ENCODE measurements at regions not wholly inside any gene's neighbourhood (a gene's known extent, or its start where the extent isn't known, plus 50 kb on each side); places are given as distances from the start of the nearest gene placed in this dataset.
A peak's percentile ranks its signal among the peaks of the same experiment; 100 is the strongest.

DNA sequence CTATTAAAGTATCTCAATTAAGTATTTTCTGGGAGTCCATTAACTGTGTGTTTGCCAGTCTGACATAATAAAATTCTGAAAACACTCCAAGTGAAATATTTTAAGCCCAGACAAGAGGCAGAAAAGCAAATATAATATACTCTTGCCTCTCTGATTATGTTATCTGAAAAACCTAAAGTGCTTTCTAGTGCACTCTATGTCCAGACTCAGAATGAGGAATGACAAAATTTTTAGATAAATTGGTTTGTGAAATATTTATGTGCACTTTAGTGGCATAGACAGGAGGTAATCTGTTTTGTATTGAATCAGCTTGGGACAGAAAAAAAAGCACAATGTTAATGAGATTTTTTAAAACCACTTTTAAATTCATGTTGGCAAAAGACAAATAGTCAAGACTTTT is 508.2 kb upstream of the SUCLG2 start:
- no peak for DNase-seq (ENCODE audit: low read depth)

DNA sequence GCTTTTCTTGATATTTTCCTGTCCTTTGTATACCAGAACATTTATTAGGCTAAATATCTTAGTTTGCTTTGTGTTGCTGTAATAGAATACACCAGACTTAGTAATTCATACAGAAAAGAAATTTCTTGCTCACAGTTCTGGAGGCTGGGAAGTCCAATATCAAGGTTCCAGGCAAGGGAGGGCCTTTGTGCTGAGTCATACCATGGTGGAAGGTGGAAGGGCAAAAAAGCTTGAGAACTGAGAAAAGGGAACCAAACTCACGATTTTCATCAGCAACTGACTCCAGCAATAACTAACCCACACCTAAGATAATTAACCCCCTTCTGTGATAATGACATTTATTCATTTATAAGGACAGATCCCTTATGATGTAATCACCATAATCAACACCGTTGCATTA is 496.9 kb upstream of the SUCLG2 start:
- no peak for DNase-seq (ENCODE audit: low read depth)

DNA sequence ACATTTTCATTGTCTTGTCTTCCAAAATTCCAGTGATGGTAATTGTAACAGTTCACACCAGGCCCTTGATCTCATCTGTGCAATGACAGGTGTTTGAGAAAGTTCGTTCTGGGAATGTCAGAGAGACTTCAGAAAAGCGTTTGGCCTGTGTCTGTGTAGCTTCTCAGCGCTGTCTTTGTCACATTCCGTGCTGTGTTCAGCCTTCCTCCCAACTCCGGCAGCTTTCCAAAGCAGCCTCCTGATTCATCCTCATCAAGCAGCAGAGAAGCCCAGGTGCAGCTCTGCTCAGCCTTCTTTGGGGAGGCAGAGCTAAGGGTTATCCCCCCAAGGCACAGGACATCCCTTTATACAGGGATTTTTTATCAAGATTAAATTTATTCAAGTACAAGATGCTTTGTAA is 494.0 kb upstream of the SUCLG2 start:
- no peak for DNase-seq (ENCODE audit: low read depth)

DNA sequence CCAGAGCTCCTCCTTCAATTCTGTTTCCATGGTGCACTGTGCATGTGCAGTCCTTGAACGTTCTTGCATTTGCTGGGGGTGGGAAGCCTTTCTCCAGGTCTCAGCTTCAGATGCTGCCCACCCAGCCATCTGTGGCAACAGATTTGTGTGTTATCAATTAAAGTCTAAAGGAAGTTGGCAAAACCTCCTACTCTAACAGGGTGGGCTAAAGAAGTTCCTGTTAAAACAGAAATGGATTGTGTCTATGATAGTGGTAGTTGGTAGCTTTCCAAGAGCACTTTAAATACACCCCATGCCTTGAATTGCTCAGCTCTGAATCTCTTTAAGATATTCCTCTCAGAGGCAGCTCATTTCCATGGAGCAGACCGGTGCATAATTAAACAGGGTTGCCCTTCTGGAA is 488.0 kb upstream of the SUCLG2 start:
- no peak for DNase-seq (ENCODE audit: low read depth)

DNA sequence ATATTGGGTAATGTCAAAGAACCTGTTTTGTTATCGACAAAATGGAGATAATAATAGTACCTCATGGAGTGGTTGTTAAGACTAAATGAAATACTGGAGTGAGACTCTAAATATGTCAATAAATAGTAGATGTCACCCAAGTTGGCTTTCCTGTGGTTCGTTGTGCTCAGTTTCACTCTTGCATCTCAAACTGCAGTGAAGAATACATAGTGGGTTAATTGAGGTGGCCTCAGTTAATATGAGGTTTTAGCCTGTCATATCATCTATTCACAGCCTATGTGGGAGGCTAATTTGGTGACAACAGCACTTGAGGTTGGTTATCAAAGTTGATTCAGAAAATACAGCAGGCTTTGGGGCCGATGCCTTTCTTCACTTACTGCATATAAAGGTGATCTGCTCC is 485.5 kb upstream of the SUCLG2 start:
- no peak for DNase-seq (ENCODE audit: low read depth)

DNA sequence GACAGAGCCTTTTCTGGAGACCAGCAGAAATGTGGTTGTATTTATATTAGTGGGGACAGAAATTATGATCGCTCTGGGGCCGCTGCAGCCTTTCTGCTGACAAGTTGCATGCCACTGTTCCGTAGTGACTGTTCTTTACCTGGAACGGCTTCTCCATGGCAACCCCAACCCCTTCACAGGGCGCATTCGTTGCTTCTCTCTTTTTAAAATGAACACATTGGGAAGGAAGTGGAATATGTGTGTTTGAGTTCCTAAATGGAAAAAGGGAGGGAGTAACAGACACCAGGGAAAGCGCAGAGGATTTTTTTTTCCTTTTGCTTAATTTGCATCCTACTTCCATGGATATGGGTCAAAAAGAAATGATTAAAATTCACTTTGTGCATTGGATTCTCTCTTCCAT is 482.0 kb upstream of the SUCLG2 start:
- DNase-seq (ENCODE audit: low read depth): no peak

DNA sequence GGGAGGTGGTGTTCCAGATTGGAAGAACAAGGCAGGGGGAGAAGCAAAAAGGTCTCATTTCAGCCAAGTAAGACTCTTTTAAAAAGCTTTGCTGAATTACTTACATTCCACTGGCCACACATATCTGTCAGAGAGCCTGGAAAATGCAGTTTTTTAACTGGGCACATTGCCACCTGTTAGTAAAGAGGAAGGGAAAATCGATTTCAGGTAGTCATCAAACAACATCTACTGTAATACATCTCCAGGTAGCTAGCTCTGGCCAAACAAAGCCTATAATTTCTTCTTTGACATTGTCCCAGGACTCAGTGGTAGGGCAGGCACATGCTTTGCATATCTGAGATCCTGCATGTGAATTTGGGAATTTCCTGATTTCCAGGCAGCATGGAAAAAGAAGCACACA is 480.7 kb upstream of the SUCLG2 start:
- no peak for DNase-seq (ENCODE audit: low read depth)

DNA sequence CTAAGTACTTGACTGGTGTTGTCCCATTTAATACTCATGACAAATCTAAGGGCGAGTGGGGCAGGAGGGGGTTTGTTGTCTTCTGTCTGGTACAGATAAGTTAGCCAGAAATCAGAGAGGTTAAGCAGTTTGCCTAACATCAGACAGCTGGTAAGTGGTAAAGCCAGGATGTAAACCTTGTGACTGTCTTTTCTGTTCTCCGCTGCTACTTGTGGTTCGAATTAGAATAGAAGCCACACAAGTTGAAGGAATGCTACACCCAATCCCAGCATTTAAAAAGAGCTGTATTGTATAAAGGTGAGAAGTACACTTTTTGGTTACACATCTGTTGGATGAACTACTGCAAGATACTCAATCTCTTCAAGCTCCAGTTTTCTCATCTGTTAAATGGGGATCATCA is 474.7 kb upstream of the SUCLG2 start:
- no peak for DNase-seq (ENCODE audit: low read depth)

DNA sequence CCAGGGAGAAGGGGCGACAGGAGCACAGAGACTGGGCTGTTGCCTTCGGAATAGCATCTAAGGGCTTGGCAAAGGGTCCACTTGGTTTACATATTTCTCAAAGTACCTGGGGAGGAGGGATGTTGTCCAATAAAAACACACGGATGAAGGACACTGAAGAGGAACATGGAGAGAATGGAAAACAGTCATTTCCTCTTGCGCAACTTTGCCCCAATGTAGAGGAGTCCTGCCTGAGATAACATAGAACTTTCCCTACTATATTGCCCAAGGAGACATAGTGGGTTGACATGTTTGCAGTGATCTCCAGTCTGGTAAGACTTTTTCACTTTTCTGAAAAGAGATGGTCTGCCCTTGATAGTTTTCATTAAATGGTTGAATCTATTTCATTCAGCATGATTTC is 468.8 kb upstream of the SUCLG2 start:
- DNase-seq (ENCODE audit: low read depth): no peak

DNA sequence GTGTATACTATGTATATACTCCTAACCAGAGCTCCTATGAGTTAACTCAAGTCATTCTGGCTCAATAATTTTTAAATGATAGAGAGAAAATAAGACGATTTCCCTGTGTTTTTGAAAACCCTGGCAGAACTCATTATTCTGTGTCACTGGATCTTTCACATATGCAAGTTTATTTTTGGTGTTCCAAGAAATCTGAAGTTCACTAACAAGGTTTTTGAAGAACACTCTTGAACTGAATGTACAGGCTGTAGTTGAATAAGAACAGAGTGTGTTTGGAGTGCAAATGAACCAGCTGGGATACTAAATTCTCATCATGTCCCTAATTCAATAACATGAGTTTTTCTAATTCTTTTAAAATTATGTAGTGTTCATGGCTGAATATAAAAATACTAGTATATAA is 466.9 kb upstream of the SUCLG2 start:
- DNase-seq (ENCODE audit: low read depth): no peak

DNA sequence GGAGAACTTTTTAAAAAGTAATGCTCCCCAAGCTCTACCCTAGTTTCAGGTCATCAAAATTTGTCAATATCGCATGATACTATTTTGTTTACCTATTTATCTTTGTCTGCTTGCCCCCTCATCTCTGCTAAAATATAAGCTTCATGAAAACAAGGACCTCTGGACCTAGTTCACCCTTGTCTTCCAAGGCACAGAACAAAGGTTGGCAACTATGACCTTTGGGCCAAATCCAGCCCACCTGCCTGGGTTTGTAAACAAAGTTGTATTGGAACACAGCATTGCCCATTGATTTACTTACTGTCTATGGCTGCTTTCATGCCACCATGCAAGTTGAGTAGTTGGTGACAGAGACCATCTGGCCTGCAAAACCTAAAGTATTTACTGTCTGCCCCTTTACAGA is 462.2 kb upstream of the SUCLG2 start:
- no peak for DNase-seq (ENCODE audit: low read depth)

DNA sequence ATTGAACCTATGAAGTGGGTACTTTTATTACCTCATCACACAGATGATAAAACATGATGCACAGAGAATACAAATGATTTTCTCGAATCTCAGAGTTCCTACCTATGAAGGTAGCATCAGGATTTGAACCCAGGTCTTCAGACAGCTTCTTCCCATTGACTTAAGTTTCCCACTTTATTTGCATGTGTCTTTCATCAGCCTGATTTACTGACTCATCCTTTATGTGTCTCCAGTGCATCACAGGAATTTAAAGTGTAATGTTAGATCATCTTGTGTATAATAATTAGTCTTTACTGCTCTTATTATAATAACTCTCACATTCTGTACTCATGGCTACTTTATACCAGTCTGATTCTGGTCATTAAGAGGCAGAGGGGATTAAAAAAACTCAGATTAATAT is 449.4 kb upstream of the SUCLG2 start:
- no peak for DNase-seq (ENCODE audit: low read depth)

DNA sequence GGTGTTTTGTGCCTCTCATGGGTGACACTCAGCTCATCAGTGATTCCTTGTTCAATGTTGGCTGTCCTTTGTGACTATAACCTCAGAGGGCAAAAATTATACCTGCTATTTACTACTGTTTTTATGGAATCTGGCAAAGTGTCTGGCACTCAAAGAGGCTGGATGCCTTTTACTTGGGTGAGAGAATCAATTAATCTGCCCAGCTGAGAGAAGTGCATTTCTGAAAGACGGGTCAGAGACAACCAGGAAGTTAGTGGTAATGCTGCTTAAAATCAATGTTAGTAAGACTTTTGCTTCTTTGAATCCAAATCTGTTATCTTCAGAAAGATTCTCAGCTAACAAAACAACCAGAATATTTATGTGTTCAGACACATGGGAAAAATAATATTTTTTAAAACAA is 436.2 kb upstream of the SUCLG2 start:
- DNase-seq (ENCODE audit: low read depth): no peak

DNA sequence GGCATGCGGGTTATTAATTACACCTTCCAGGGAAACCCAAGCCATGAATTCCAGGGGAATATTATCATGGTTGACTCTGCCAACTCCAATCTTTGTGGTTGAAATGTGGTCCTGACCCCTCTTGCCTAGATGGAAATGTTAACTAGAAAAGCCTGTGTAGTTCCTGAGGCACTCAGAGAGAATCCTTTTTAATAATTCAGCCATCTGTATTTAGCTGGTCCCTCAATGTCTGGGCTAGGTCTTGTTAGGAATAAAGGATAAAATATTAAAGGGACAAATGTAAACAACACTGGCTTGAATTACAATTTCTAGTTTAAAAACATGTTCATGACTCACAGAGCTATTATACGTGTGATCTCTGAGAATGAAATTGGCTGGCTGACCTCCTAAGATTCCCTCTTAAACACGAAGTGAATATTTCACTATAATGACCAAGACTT is 435.2 kb upstream of the SUCLG2 start:
- no peak for DNase-seq (ENCODE audit: low read depth)

DNA sequence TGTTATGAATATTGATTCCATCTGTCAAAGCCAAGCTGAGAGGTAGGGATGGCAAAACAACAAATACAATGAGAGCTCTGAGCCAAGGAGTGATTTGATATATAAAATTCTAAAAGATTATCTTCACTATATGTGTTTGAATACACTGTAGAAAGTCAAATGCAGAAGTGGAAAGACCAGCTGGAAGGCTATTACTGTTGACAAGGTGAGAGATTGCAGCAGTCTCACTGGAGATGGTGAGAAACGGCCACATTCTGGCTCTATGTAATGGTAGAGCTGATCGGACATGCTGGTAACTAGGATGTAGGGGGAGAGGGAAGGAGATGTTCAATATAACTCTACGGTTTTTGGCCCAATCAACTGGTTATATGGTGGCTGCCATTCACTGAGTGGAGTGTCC is 434.2 kb upstream of the SUCLG2 start:
- no peak for DNase-seq (ENCODE audit: low read depth)

DNA sequence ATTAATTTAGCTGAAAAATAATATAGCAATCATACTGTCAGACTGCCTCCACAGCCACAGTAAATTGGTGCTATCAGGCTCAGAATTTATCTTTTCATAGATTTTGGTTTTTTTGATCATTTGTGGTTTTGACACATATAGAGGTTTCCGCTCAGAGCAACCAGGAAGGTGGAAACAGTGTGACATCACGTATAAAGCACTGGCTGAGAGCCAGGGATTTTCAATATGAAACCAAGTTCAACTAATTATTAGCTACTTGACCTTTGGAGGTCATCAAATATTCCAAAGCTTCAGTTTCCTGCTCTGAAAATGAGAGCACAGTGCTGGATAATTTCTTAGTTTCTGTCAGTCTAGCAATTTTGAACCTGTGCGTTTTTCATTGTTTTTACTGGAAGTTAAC is 433.8 kb upstream of the SUCLG2 start:
- peak; percentile 5 for DNase-seq (ENCODE audit: low read depth)

DNA sequence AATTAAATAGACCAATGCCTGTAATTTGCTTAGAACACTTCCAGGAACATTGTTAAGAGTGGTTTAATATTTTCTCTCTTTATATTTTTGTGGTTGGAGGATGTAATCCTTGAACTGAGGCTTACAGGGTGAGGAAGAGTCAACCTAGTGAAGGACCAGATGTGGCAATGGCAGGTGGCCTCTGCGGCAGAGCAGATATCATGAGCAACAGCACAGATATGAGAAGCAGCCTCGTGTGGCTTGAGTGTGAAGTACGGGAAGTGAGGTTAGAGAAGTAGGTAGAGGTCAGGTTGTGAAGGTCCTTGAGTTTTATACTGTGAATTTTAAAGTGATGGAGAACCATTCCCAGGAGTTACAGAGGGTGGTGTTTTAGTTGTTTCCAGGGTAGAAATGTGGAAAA is 417.6 kb upstream of the SUCLG2 start:
- DNase-seq (ENCODE audit: low read depth): no peak

DNA sequence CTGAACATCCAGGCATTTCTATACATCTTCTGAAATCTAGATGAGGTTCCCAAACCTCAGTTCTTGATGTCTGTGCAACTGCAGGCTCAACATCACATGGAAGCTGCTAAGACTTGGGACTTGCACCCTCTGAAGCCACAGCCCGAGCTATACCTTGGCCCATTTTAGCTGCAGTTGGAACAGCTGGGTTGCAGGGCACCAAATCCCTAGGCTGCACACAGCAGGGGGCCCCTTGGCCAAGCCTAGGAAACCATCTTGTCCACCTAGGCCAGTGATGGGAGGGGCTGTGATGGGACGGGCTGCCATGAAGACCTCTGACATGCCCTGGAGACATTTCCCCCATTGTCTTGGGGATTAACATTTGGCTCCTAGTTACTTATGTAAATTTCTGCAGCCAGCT is 415.8 kb upstream of the SUCLG2 start:
- DNase-seq (ENCODE audit: low read depth): no peak

DNA sequence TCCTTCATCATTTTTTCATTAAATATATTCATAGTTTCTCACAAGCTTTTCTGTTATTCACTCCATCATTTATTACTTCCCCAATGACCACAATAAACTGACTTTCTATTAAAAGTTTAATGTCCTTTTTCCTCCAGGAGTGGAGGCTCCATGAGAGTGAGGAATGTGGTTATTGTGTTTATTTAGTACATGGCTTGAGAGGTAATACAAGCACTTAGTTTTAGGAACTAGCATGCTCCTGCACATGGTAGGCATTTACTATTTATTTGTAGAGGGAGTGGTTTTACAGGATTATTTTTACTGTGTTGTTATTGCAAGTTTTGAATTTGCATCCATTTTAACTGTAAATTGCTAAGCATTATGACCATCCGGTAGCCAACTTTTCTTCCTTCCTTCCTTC is 412.9 kb upstream of the SUCLG2 start:
- DNase-seq (ENCODE audit: low read depth): no peak

DNA sequence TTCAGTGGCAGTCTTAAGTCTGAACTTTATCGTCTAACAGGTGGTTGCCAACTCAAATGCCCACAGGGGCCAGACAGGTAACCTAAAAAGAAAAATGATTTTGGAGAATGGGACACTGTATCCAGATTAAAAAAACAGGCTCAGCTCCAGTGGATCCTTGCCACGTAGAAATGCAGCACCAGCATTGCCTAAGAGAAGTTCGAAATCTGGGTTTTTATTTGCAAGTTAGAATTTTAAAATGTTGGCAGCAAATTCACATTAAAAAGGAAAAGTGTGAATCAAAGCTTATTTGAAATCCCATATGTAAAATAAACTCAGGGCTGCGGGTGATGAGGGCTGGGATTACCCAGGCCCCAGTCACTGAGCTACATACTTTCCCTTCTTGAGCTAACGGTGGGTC is 408.5 kb upstream of the SUCLG2 start:
- no peak for DNase-seq (ENCODE audit: low read depth)

DNA sequence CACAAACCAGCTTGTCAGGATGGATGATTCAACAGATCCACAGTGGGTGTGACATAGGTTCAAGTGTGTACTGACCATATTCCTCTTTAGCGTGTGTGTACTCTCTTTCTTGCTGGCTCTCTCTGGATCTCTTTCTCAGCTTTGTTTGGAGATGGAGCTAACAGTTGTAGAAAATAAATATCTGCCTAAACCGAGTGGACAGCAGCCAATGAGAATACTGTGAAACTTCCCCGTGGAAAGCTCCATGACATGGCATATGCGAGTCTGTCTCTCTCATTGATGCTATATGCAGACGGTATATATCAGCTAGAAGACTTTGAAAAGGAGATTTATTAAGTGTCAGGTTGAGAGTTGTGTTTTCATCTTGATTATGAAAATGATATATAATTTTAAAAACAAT is 406.5 kb upstream of the SUCLG2 start:
- DNase-seq (ENCODE audit: low read depth): no peak

DNA sequence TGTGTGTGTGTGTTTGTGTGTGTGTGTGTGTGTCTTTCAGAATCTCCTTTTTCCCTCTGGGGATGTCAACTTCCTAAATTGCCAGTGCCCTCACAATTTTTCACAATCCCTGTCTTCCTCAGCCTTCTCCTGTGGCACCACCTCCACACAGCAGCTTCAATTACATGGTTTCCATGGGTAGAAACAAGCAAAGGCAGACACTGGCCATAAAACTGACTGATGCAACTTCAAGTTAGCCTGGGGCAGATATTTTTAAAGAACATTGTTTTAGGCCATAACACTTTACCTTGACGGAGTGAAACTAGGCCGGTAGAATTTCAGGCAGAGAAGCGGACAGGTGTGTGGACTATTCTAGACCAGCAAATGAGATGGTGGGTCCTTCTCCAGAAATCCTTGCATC is 405.8 kb upstream of the SUCLG2 start:
- no peak for DNase-seq (ENCODE audit: low read depth)

DNA sequence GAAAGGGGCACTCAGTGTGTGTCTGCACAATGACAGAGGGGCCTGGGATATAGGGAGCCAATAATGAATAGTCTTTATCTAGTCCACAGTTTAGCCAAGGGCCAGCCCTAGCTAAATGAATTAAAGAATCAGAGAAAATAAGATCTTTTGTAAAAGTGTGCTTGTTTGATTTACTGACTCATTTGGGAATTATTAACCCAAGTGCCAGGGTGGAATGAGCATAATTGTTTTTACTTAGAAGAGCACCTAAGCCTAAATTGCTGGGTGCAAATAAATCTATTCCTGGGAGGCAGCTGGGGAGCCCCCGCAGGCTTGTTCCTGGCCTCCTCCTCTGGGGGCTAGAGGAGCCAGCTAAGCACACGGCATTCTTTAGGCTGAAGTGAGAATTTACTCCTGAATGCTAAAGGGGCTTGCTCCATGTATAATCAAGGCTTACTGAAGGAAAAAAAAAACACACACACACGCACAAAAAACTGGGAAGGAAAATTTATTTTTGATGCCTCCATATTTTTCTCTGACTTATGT is 405.3 kb upstream of the SUCLG2 start:
- no peak for DNase-seq (ENCODE audit: low read depth)

DNA sequence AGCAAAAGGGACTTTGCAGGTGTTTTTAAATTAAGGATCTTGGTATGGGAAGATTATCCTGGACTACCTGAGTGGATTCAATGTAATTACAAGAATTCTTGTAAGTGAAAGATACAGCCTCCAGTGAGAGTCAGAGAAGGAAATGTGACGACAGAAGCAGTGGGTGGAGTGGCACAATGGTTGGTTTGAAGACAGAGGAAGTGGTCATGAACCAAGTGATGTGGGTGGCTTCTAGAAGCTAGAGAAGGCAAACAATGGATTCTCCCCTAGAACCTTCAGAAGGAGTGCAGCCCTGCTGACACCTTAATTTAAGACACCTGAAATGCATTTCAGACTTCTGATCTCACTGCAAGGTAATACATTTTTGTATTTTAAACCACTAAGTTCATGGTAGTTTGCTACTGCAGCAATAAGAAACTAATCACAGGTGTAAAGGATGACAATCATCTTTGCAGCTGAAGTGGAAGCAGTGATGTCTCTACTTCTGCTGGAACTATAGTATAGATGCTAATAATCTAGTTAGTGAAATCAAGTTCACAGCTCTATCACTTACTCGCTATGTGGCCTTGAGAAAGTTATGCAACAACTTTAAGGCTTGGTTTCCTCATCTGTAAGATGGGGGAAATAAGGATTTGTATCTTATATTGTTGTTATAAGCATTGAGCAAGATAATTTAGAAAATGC is 403.4 kb upstream of the SUCLG2 start:
- peak; percentile 44 for DNase-seq (ENCODE audit: low read depth)

DNA sequence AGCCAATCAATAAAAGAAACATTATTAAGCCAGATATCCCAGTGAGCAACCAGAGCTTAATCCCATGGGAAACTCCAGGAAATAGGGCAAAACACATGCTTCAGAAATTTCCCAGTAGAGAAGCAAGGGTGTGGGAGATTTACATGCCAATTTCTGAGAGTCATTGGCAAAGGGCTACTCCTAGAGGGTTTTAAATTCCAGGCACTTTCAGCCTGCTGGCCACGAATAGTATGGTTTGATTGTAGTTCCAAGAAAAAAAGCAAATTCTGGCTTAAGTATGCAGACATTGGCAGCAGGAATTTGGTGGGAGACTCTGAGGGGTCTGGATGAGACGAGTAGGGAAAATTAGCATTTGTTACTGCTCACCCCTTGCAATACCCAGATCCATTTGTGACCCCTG is 402.1 kb upstream of the SUCLG2 start:
- DNase-seq (ENCODE audit: low read depth): no peak
